ENCODE measurements at regions not wholly inside any gene's neighbourhood (a gene's known extent, or its start where the extent isn't known, plus 50 kb on each side); places are given as distances from the start of the nearest gene placed in this dataset.

GRCh38 chrX:91137883-91138282 lies 296.8 kb upstream of the PABPC5 start:
- Histone ChIP-seq H3K9me3 (ENCODE audit: insufficient read depth in 2 of 2, low read depth in 1 of 2, low read length in 1 of 2) (0 out of 4 replicates have a peak, but pooled peaks cover 0 to 3% of the 10 kb centered on the region in 2 experiments), H3K79me2 (ENCODE audit: control insufficient read depth in 1 of 2, insufficient read depth in 2 of 2, low read length in 2 of 2) (no peaks in the 10 kb centered on the region), H3K4me3 (ENCODE audit: extremely low read depth in 1 of 4, insufficient read depth in 2 of 4, low read depth in 3 of 4, low read length in 4 of 4) (no peak overlapping the region), H2AFZ (ENCODE audit: low read length) (no peak overlapping the region), H3K4me2 (ENCODE audit: insufficient read depth in 1 of 2, low read depth in 2 of 2, low read length in 2 of 2) (no peak overlapping the region), H3K23me2 (ENCODE audit: low read depth, low read length) (no peaks in the 10 kb centered on the region), H3K27me3 (replicated peaks in 1 of 4; ENCODE audit: control insufficient read depth in 3 of 4, extremely low read depth in 1 of 4, insufficient read depth in 3 of 4, low read length in 3 of 4) (no peaks in the 10 kb centered on the region), H4K91ac (replicated peaks; ENCODE audit: insufficient read length, low read length) (no peak overlapping the region), H3K36me3 (ENCODE audit: control insufficient read depth in 2 of 4, insufficient read depth in 4 of 4, low read length in 3 of 4) (no peaks in the 10 kb centered on the region), H2BK20ac (ENCODE audit: low read length) (no peak overlapping the region), H3K18ac (ENCODE audit: extremely low read depth, low read length) (no peak overlapping the region), H3K4me1 (replicated peaks in 1 of 4; ENCODE audit: control insufficient read depth in 3 of 4, insufficient read depth in 4 of 4, low read length in 3 of 4) (no peaks in the 10 kb centered on the region), H2BK15ac (ENCODE audit: low read length) (no peak overlapping the region), H3K56ac (replicated peaks; ENCODE audit: insufficient read length, low read depth, low read length) (no peak overlapping the region), H2BK5ac (ENCODE audit: low read depth, low read length) (no peak overlapping the region), H4K8ac (ENCODE audit: extremely low read depth, insufficient read depth, low read length) (no peak overlapping the region), H2AK5ac (ENCODE audit: low read depth, low read length) (no peak overlapping the region), H2BK12ac (ENCODE audit: low read depth, low read length) (no peak overlapping the region), H3K4ac (replicated peaks; ENCODE audit: insufficient read length, low read depth, low read length) (no peak overlapping the region), H3K23ac (ENCODE audit: insufficient read length) (no peak overlapping the region), H2BK120ac (replicated peaks; ENCODE audit: low read depth, low read length) (no peak overlapping the region), H3K9ac (replicated peaks in 1 of 4; ENCODE audit: extremely low read depth in 1 of 4, low read depth in 3 of 4, low read length in 3 of 4) (no peak overlapping the region), H3K79me1 (ENCODE audit: low read depth, low read length) (no peaks in the 10 kb centered on the region), H4K5ac (ENCODE audit: insufficient read length, low read depth, low read length) (no peak overlapping the region), H4K20me1 (replicated peaks in 1 of 2; ENCODE audit: control insufficient read depth in 1 of 2, insufficient read depth in 2 of 2, low read length in 2 of 2) (no peaks in the 10 kb centered on the region), H3K14ac (ENCODE audit: insufficient read length) (no peak overlapping the region), H3K27ac (ENCODE audit: low read depth, low read length) (no peak overlapping the region)
- WGBS, 2 experiments (ENCODE audit: extremely low coverage in 1 of 2, insufficient coverage in 1 of 2, insufficient read length in 1 of 2, insufficient replicate concordance in 2 of 2, low coverage in 1 of 2, low lambda C conversion rate in 2 of 2, missing lambda C conversion rate in 1 of 2), result 96% methylated on average over 4 of the region's 4 CpGs; no CpG with 5 or more reads in 1 of the 2 experiments
- POLR2A ChIA-PET (ENCODE audit: partially characterized antibody), result no interaction called here
- no peak for FAIRE-seq
- TF ChIP-seq TEAD4 (IDR thresholded peaks at IDR 0.05; ENCODE audit: low read depth, low read length) (no peak), TBP (IDR thresholded peaks at IDR 0.05; ENCODE audit: low read depth, low read length) (no peak), BCL11A (IDR thresholded peaks at IDR 0.05; ENCODE audit: low read depth in 2 of 2, low read length in 2 of 2) (no peak), CHD2 (IDR thresholded peaks at IDR 0.05; ENCODE audit: low read length) (no peak), KDM4A (IDR thresholded peaks at IDR 0.05; ENCODE audit: low read depth, low read length, severe bottlenecking) (no peak), JUND (IDR thresholded peaks at IDR 0.05; ENCODE audit: low read length) (no peak), KDM1A (IDR thresholded peaks at IDR 0.05; ENCODE audit: borderline replicate concordance, low read length) (no peak), TCF12 (IDR thresholded peaks at IDR 0.05; ENCODE audit: low read depth, low read length) (no peak), ZNF274 (IDR thresholded peaks at IDR 0.05; ENCODE audit: borderline replicate concordance, extremely low read depth, low read length) (no peak), GABPA (IDR thresholded peaks at IDR 0.05; ENCODE audit: borderline replicate concordance, insufficient read depth, low read length) (no peak)
- CTCF ChIA-PET (ENCODE audit: partially characterized antibody), result no interaction called here
- no peak for DNase-seq (ENCODE audit: low read depth in 1 of 2, low spot score in 2 of 2)
